Inferior parietal cortex (tissue), 1 donor: ENCODE measurements at regions not wholly inside any gene's neighbourhood (a gene's known extent, or its start where the extent isn't known, plus 50 kb on each side); places are given as distances from the start of the nearest gene placed in this dataset.

Experiments
- DNase-seq: peaks from one replicate; pipeline ENCODE4 v3.0.0-alpha.2; 2016; ENCODE audit errors: extremely low spot score

- DNase-seq = no peak
Measured at GRCh38 chr21:37967036-37967435, 50.8 kb upstream of the KCNJ6 start.

DNA sequence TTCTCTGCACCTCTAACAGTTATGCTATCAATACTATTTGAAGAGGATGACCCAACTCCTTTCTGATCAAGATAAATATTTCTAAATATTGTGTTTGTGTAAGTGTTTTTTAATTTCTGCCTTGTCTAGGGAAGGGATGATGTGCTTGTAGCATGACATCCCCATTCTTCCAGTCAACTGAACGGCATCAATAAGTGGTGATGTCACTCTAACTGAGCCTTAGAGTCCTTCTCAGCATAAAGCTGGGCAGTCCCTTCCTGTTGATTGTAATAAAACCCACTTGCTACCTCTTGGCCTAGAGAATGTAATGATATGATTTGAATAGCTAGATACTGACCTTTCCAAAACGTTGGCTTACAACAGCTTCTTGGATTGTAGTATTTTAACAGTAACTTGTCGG, 52.5 kb upstream of the KCNJ6 start:
- no peak for DNase-seq

GRCh38 chr21:37970548-37970947, 54.3 kb upstream of the KCNJ6 start:
- no peak for DNase-seq

DNA sequence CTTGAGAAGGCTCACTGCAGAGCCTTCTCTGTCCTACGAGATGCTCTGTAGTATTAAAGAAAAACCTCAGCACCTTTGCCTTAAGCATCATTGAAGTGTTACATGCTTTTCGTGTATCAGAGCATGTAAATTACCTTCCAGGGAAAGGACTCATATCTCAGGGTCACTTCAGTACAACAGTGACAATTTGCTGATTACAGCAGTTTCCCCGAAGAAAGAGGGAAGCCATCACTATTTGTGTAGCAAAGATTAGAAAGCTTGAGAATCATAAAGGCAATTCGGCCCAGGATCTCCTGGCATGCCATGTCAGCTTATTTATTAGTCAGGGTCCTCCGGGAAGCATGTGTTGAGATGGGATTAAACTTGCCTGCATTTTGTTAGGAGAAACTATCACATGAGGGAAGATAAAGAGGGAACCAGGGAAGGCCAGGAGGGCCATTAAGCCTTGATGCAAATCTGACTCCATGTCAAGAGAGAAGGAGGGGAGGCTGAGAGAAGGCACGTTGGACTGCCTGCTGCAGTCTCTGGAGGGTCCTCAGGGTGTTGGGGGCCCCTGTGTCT, 55.2 kb upstream of the KCNJ6 start:
- no peak for DNase-seq

GRCh38 chr21:37974081-37974480, 57.8 kb upstream of the KCNJ6 start:
- DNase-seq = no peak

DNA sequence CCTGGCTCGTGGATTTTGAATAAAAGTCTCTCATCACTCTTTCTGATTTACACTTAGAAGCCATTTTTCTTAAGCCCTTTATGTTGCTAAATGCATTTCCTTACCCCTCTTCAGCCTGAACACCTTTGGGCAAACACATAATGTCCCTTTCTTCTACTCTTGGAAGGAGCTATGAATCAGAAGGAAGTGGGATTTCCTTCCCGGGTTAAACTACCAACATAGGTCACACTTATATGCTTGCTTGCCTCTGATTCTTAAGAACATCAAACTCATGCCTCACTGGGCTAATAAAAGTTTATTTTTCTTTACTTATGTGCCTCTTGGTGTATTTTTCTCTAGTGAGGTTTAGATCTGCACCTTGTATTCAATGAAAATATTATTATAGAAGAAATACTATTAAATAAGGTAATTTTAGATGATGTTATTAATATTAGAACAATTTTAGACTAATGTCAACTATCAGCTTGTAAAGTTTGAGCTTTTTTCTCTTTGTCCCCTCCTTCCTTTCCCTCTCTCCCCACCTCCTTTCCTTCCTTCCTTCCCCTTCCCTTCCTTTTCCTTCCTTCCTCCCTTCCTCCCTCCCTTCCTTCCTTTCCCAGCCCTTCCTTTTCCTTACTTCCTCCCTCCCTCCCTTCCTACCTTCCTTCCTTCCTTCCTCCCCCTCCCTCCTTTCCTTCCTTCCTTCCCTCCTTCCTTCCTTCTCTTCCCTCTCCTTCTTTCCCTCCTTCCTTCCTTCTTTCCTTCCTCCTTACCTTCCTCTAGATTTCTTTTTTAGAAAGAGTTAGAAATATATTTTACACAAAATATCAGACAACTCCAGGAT, 66.5 kb upstream of the KCNJ6 start:
- no peak for DNase-seq

- no peak for DNase-seq
Measured at GRCh38 chr21:37983336-37984095, 67.3 kb upstream of the KCNJ6 start.

GRCh38 chr21:37984416-37984815, 68.2 kb upstream of the KCNJ6 start:
- DNase-seq = no peak

GRCh38 chr21:37986000-37986399, 69.7 kb upstream of the KCNJ6 start:
- no peak for DNase-seq

DNA sequence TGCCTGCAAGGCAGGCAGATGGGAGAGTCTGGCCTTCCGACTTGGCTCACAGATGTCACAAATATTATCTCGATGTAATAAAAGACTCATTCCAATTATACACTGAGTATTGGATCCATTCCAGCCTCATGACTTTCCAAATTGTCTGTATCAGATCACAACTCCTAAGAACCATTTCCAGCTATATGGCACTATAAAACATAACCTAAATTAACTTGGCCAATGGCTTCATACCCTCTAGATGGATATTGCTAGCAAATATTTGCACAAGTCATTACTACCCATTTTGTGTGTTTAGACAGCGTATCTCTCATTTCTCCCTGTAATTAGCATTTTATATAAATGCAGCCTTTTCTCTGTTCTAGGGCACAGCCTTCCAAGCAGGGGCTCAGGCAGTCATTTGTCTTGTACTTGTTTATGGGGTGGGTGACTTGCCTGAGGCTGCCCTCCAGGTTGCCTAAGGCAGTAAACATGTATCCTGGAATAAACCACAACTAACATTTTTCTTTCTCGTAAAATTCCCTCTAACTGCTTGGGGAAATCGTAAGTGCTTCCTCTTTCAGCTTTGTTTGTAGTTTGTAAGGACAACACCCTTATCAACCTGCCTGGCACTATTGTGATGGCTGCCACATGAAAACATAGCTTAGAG, 70.6 kb upstream of the KCNJ6 start:
- no peak for DNase-seq

DNA sequence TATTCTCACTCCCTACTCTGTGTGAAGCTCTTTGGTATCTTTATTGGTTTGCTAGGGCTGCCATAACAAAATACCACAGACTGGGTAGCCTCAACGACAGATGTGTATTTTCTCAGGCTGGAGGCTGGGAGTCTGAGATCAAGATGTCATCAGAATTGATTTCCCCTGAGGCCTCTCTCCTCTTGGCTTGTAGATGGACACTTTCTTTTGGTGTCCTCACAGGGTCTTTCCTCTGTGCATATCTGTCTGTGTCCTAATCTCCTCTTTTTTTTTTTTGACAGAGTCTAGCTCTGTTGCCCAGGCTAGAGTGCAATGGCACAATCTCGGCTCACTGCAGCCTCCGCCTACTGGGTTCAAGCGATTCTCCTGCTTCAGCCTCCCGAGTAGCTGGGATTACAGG, 71.4 kb upstream of the KCNJ6 start:
- DNase-seq = no peak

DNA sequence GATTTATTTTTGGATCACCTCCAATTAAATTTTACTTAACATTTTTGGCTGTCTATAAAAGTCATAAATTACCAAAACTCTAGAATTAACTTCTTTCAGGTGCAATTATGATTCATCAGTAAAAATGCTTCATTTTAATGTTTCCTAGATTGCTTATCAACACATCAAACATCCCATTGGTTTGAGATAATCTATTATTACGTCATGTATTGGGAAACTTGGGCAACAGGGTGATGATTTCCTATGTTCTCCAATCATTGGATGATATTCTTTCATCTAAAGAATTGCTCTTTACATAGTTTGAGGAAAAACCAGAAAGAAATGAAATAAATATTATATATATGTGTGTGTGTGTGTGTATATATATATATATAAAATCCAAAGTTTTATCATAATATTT, 76.8 kb upstream of the KCNJ6 start:
- no peak for DNase-seq

- DNase-seq = no peak
Measured at GRCh38 chr21:37994211-37994610, 78.0 kb upstream of the KCNJ6 start.

DNA sequence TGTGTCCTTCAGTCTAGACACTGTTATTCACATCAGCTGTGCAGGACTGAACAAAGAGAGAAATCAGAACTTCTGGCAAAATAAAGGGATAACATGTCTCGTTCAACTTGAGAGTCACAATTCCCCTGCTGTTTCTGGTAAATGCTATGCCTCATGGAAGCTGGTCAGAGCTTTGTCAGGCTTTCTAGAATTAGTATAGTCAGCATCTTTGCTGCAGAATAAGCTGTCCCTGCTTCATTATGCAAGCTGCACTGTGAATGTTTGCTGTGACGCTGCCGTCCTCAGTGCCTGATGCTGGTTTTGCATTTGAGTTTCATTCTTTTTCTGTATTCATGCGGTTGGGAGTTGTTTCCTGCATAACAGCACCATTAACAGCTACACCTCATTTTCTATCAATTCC, 96.4 kb upstream of the KCNJ6 start:
- peak; percentile 17 for DNase-seq

DNA sequence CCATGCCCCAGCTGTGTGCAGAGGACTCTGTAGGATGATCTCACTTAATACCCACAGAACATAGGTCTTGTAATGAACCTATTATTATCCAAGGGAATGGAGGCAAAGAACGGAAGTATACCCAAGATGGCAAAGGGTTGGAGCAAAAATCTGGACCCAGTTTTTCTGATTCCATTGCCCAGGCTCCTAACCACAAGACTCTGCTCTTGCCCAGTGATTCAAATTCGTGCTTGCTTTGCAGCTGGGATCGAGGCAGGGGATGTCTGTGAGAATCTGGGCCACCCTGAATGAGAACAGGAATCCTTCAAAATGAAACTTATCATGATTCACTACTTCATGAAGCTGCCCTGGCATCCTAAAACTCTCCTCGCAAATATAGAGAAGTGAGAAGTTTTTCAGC, 97.5 kb upstream of the KCNJ6 start:
- DNase-seq = no peak

- no peak for DNase-seq
Measured at GRCh38 chr21:38014298-38014697, 98.0 kb upstream of the KCNJ6 start.

DNA sequence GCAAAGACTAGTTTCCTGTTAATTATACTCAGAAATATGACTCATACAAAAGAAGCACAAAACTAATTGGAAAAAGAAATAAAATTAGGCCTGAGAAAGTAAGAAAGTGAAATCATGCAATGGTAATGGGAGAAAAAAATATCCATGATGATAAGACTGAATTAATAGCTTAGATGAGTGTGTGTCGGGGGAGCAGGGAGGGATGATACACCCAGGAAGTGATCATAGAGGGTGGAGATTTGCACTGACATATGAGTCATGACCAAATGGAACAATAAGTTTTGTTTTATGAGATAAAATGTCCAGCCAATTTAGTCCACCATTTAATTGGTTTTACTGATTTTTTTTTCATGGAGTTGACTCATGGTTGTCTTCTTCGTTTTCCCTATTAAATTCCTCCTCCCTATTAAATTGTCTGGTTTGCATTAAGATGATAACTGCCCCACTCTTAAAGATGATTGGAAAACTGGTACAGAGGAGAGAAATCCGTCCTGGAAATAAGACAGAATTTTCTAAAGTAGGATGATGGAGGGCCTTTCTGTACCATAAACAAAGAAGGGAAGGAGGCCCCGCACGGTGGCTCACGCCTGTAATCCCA, 111.7 kb upstream of the KCNJ6 start:
- no peak for DNase-seq

DNA sequence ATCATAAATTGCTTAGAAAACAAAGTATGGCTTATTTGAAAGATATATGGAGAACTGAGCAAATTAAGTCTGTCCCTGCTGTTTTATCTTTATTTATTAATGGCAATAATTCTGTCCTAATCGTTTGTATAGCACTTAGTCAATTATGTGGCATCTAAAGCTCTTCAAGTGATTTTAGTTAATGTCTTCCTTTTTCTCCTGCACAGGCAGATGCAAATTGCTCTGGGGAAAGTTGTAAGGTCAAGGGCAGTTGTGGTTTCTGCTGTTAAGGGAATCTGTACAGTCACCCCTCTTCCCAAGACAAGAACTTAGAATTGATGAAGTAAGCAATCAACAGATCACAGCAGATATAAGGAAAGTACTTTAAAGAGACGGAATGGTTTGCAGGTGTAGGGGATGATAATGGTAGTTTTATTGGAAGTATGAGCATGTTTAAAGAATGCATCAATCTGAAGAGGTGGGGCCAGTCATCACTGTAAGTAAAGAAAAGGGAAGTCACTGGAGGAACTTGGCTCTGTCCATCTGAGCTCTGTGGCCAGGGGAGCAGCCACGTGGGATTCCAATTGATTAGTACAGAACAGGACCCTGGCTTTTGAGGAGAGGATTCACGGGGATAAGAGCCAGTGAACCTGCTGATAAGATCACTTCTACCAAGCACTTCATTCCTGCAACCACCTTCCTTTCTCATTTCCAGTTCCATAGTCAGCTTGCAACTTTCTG, 116.0 kb upstream of the KCNJ6 start:
- no peak for DNase-seq

DNA sequence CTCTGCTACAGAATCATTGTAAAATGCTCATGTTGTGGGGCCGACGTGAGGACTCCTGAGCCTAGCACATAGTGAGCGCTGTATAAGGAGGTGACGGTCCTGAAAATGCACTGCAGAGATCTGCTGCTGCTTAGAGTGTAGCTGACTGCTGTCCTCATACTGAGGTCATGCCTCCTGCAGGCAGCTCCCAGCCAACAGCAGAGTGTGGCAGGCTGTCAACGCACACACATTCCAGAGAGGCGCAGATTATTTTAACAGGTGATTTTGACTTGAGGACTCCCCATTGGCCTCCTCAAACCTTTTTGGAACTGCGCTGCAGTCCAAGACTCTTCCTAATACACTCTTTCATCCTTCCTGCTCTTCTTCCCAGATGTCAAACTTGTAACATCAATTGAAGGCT, 119.8 kb upstream of the KCNJ6 start:
- DNase-seq = no peak

- DNase-seq = no peak
Measured at GRCh38 chr21:38037416-38037815, 121.2 kb upstream of the KCNJ6 start.

- DNase-seq = no peak
Measured at GRCh38 chr21:38039369-38039768, 123.1 kb upstream of the KCNJ6 start.
